GM12874 (cell line): ENCODE measurements at regions not wholly inside any gene's neighbourhood (a gene's known extent, or its start where the extent isn't known, plus 50 kb on each side); places are given as distances from the start of the nearest gene placed in this dataset.

Experiments
- CTCF ChIP-seq: IDR thresholded peaks from 2 replicates; pipeline ENCODE4 v1.5.1; 2011; ENCODE audit warnings: low read depth, mild to moderate bottlenecking, control low read depth, low read length, moderate library complexity; ENCODE audit not compliant: insufficient read depth

- no peak for TF ChIP-seq CTCF
These were observed 110.7 kb upstream of the ZRANB2 start for GRCh38 chr1:71191520-71191919.

- TF ChIP-seq CTCF, result no peak
These were observed 110.0 kb upstream of the ZRANB2 start for GRCh38 chr1:71190843-71191242.

GRCh38 chr1:71184410-71184809 lies 103.6 kb upstream of the ZRANB2 start:
- no peak for TF ChIP-seq CTCF

- no peak for TF ChIP-seq CTCF
These were observed 99.2 kb upstream of the ZRANB2 start for GRCh38 chr1:71179997-71180396.

- no peak for TF ChIP-seq CTCF
These were observed 90.1 kb upstream of the ZRANB2 start for GRCh38 chr1:71170925-71171324.

GRCh38 chr1:71167505-71167904 lies 86.7 kb upstream of the ZRANB2 start:
- TF ChIP-seq CTCF, result no peak

- no peak for TF ChIP-seq CTCF
These were observed 85.6 kb upstream of the ZRANB2 start for GRCh38 chr1:71166178-71167173.
